GM18907 (cell line): ENCODE measurements at regions not wholly inside any gene's neighbourhood (a gene's known extent, or its start where the extent isn't known, plus 50 kb on each side); places are given as distances from the start of the nearest gene placed in this dataset.
A peak's percentile ranks its signal among the peaks of the same experiment; 100 is the strongest.

Experiments
- ATAC-seq: cut with Tn5 transposase; IDR thresholded peaks from one replicate; pipeline ENCODE4 v1.9.1; 2021; ENCODE audit warnings: mild to moderate bottlenecking, moderate library complexity; ENCODE audit not compliant: unreplicated experiment

- ATAC-seq: peak; percentile 98
These were observed 61.4 kb upstream of the GPR158 start for GRCh38 chr10:25113191-25114035.

- no peak for ATAC-seq
These were observed 60.8 kb upstream of the GPR158 start for GRCh38 chr10:25114036-25114411.

- ATAC-seq: no peak
These were observed 57.0 kb upstream of the GPR158 start for GRCh38 chr10:25117757-25118156.

- no peak for ATAC-seq
These were observed 54.6 kb upstream of the GPR158 start for GRCh38 chr10:25120188-25120587.
